22Rv1 (cell line): ENCODE measurements at regions not wholly inside any gene's neighbourhood (a gene's known extent, or its start where the extent isn't known, plus 50 kb on each side); places are given as distances from the start of the nearest gene placed in this dataset.

ENCODE experiments used
- H3K27ac ChIP-seq: fragments of 450-650 bp; 2 replicates; pipeline ENCODE4 v1.5.1; 2017
- CTCF ChIP-seq: fragments of 450-650 bp; IDR thresholded peaks from 2 replicates; pipeline ENCODE4 v1.5.1; 2017; ENCODE audit warnings: mild to moderate bottlenecking
- ZFX ChIP-seq: fragments of 450-650 bp; IDR thresholded peaks from 2 replicates; pipeline ENCODE4 v1.6.1; 2017; ENCODE audit warnings: antibody characterized with exemption, borderline replicate concordance

GRCh38 chr18:26656944-26657536 lies 108.7 kb upstream of the KCTD1 start:
- peak overlapping the region; percentile 87 for H3K27ac ChIP-seq
- TF ChIP-seq ZFX (no peak), CTCF (peak; percentile 29)

GRCh38 chr18:26656431-26656943 lies 108.1 kb upstream of the KCTD1 start:
- peak overlapping the region; percentile 87 for H3K27ac ChIP-seq
- TF ChIP-seq CTCF (no peak), ZFX (no peak)

DNA sequence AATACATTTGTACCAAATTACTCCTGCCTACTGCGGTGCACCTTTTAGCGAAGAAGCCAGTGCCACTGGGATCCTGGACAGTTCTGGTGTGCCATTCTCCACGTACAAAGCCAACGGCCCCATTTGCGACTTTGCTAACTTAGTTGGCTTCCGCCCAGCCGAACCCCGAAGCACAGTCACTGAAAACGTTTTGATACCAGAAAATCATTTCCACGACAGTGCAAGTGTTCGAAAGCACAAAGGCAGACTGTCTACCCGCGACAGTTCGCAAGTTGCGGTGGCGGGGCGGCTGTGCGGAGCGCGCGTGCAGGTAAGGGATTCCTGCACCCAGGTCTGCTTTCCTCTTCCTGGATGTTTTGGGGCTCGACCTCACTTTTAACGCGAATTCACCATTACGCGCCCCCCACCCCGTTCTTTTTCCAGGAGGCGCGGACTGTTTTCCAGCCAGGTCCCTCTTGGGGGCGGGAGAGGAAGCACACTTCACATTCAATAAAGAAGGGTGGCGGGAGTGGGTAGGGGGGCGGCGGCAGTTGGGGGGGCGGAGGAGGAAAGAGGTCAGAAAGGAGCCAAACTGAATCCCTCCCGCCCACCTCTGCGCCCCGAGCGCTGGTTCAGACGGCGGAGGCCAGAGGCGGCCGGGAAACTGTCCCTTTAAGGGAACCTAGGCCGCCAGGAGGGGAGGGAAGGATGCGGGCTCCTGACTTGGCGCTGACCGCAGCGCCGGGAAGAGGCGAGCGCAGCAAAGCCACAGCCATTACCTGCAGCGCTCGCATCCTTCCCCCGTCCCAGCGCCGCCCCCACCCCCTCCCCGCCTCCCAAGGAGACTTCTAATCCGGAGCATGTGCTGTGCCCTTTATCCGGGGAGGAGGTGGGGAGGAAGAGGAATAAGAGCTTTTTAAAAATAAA lies 107.4 kb upstream of the KCTD1 start:
- peak overlapping the region; percentile 87 for H3K27ac ChIP-seq
- TF ChIP-seq ZFX = no peak
- TF ChIP-seq CTCF = peak; percentile 34; the same call in 1 of the 2 replicates

- TF ChIP-seq ZFX (no peak), CTCF (no peak)
- H3K27ac ChIP-seq = peak overlapping the region; percentile 87
Measured at GRCh38 chr18:26654616-26655524, 106.5 kb upstream of the KCTD1 start.

DNA sequence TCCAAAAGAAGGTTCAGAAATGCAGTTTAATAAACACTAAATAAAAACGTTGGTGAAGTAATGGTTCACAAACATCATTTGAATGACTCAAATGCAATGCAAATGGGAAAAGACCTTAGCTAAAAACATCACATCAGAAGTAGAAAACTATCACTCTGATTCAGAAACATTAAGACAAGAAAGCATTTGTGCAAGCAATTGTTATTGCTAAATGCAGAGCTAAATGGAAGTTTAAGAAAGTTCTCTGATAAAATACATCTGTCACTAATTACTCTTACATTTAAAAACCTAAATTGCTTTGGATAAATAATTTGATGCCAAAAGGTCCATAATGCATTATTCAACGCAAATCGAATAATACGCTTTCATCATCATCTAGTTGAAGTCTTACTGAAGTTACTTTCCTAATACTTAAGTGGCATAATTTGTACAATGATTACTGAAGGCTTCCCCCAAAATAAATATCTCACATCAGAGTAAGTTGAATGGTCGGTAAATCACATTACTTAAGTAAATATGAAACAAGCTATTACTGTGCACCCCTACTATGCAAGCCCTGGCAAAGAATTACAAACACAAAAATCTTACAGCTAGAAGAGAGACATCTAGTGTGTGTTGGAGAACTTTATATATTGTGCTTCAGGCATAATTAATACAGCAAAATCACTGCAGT lies 105.7 kb upstream of the KCTD1 start:
- no peak overlapping the region for H3K27ac ChIP-seq
- TF ChIP-seq ZFX (no peak), CTCF (peak; percentile 34; the same call in 1 of the 2 replicates)

DNA sequence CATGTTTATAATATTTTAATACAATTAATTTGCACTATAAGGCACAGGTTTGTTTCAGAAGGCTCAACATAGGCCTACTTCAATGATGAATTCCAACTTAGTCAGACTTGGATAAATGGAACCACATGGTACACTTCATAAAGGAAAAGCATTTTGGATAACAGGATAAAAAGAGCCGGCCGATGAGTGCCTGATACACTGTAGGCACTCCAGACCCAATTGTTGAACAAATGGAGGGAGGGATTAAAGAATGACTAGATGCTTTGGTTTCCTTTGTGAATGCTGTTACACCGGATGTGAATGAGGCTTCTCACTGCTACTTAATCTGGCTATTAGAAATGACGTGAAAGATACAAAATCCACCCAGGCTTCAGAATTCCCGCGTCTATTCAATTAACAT lies 104.1 kb upstream of the KCTD1 start:
- H3K27ac ChIP-seq = no peak overlapping the region
- TF ChIP-seq CTCF = no peak
- TF ChIP-seq ZFX = no peak
